ENCODE measurements at regions not wholly inside any gene's neighbourhood (a gene's known extent, or its start where the extent isn't known, plus 50 kb on each side); places are given as distances from the start of the nearest gene placed in this dataset.

- no peak for DNase-seq
These were observed 125.7 kb downstream of the LYPLAL1 start for GRCh38 chr1:219299420-219299819.

DNA sequence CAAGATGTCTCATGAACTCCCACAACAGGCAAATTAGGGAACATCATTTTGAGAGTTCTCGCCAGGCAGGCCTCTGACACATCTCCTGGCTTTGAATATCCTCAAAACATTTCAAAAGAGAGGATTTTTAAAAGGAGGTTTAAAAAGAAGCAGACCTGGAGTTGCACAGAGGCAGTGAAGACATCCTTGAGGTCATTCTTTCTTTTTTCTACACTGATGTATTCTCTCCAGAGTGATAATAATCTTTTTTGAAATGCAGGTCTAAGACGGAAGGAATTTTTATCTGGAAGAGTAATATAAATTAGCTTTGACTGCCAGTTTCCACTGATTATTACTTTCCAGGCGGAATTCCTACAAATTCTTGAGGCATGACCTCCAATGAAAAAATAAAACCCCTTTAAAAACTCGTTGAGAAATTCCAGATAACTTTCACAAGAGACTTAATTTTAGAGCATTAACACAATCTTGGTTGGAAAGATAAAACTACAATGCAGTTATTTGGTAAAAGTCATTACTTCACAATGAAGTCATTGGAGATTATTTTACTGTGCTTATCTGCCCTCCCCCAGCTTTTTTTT lies 125.0 kb downstream of the LYPLAL1 start:
- DNase-seq, result no peak

GRCh38 chr1:219296430-219297355 lies 123.0 kb downstream of the LYPLAL1 start:
- no peak for DNase-seq

DNA sequence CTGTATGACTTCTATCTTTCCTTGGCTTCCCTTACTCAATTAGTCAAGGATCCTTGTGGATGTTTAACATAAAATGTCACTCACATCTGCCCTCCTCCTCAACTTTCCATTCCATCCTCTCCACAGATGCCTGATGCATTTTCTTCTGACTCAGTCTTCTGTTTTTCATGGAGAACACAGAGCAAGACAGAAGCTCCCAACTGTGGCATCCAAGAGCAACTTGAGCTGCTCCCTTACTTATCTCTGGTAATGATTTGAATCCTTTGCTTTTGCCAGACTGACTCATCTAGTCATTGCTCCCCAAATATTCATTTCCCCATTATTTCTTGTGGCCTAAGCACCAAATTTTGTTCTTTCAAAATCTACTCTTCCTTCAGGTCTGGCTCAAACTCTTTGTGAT lies 120.6 kb downstream of the LYPLAL1 start:
- no peak for DNase-seq

- no peak for DNase-seq
These were observed 119.7 kb downstream of the LYPLAL1 start for GRCh38 chr1:219293410-219293809.

- no peak for DNase-seq
These were observed 119.3 kb downstream of the LYPLAL1 start for GRCh38 chr1:219292999-219293398.

DNA sequence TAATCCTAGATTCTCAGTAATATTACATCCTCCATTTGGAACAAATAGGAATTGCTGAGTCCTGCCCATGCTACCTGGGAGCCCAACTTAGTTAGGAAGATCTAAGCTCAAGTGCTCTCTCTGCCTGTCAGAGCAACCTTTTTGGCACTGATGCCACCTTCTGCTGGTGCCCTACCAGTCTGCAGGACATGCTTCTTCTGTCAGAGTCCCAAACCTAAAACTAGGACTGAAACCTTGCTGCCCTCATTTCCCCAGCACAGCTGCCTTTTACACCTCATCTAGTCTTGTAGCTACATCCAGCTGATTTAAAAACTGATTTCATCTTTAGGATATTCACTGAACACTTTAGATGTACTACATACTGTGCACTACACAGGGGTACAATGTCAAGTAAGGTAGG lies 118.7 kb downstream of the LYPLAL1 start:
- no peak for DNase-seq

DNA sequence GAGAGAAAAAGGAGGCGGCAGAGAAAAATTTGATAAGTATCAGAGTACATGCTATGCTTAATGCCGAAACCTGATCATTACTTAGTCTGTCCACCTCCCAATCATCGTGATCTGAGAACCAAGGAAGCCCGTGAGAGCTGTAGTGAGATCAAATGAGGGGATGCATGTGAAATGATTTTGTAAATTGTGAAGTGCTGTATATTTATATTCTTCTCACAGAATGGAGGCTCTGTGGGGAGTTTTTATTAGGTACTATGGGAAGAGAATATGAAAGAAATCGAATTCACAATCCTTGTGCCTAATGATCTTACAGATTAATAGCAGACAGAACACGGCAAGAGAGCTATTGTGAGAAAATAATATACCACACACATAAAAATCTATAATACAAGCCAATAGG lies 115.5 kb downstream of the LYPLAL1 start:
- DNase-seq, result no peak

GRCh38 chr1:219283541-219283940 lies 109.9 kb downstream of the LYPLAL1 start:
- DNase-seq, result no peak

DNA sequence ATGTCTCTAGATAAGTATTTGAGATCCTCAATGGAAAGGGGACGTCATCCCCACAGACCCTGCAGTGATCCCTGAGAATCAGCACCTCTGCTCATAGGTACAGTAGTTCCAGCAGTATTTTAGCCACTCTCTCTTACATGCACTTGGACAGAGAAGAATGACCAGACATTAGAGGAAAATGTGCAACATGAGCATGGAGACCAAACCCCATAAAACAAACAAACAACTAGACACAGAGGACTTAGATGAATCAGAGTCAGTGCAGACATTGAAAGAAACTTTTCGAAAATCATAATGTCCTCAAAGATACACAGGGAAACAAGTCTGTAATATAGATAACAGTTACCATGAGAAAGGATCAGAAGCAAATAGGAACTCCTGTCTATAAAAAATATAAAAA lies 108.2 kb downstream of the LYPLAL1 start:
- DNase-seq, result no peak

DNA sequence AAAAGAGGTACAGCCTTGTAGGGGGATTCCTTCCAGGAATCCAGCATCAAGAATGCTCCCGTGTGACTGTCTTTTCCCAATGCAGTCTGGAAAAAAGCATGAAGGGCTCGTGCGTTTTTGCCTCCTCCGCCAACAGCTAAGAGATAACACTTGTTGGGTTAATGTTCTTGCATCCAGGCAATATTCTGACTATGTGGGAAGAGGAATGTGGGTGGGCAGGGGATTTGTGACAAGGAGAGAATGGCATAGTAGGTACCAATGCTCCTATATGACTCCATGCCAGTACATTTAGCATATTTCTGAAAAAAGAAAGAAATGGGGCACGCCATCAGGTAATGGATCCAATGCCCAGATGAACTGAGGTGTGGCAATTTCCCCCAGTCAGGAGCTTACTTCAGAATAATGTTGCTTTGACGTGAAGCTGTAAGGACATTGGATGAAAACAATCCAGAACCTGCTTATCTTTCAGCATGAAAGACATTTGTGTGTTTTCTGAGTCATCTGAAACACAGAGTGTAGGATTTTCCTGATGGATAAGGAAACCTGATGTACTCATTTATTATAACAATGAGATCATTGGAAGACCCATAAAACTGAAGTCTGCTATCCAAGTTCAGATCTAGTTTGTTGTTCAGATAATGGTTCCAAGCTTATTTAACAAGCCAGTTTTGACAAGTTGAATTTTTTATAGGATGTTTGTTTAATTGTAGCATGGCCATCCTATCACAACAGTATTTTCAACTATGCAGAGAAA lies 105.5 kb downstream of the LYPLAL1 start:
- DNase-seq, result no peak

GRCh38 chr1:219278288-219278687 lies 104.6 kb downstream of the LYPLAL1 start:
- DNase-seq, result no peak

- no peak for DNase-seq
These were observed 103.8 kb downstream of the LYPLAL1 start for GRCh38 chr1:219277304-219278105.

GRCh38 chr1:219276049-219276738 lies 102.5 kb downstream of the LYPLAL1 start:
- no peak for DNase-seq

- DNase-seq, result no peak
These were observed 99.5 kb downstream of the LYPLAL1 start for GRCh38 chr1:219273088-219273686.

- no peak for DNase-seq
These were observed 98.3 kb downstream of the LYPLAL1 start for GRCh38 chr1:219271818-219272535.

DNA sequence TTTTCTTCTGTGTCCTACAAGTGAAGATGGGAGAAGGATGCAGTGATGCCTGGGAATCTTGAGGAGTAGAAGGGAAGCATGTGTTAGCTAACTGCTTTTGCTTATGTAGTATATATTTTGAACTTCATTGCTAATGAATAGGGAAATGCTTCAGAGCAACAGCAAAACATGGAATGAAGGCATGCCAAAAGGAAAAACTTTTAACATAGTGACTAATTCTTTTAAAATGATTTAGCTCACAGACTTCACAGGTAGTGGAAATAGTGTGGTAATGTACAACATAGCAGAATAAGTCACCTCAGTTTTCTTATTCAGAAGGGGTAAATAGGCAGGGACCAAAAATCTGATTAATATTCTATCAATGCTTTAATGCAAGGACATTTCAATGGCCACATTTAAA lies 95.5 kb downstream of the LYPLAL1 start:
- no peak for DNase-seq

GRCh38 chr1:219266524-219266923 lies 92.8 kb downstream of the LYPLAL1 start:
- DNase-seq, result no peak

DNA sequence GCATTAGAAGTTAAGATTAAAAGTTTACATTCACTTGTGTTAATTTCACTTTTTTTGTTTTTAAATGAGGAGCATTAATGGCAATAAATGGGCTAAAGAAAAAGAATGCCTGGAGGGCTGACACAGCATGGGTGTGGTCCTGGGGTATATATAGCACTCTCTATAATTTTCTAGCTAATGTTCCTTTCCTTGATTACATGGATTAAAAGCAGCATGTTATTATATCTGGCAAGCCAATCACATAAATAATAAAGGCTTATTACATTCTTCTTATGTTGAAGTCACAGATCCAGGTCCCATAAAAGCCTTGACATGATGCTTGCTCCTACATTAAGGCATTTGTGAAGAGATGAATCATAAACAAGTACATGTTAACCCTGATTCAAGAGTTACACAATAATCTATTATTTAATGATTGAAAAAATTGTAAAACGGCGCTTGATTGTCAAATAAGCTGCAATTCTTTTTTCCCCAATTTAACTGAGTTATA lies 91.4 kb downstream of the LYPLAL1 start:
- DNase-seq, result no peak

DNA sequence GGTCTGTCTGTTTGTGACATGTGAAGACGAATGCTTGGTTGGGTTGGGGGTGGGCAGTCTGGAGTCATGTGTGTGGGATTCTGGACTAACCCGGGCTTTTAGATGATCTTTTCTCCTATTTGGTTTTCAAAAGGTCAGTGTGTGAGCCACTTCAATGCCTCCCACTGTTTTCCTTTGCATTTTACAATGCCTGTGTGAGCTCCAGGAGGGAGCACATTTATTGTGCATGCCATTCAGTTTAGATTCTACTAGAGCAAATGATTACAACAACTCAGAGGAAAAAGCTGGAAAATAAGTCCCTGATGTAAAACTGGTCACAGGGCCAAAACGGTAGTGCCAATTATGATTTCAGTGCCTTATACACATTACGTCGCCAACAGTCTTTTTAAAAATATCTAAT lies 90.9 kb downstream of the LYPLAL1 start:
- no peak for DNase-seq
